8988T (cell line): ENCODE measurements at regions not wholly inside any gene's neighbourhood (a gene's known extent, or its start where the extent isn't known, plus 50 kb on each side); places are given as distances from the start of the nearest gene placed in this dataset.
"Not testable (repeated sequence)": the region's sequence is repeated elsewhere in the genome, so short reads cannot be mapped to it uniquely, and the experiment has no call there.

Source experiments
- DNase-seq: peaks from one replicate; pipeline ENCODE4 v3.0.0; 2011

- no peak for DNase-seq
Measured at GRCh38 chr10:84005403-84005802, 133.9 kb upstream of the GHITM start.

- no peak for DNase-seq
Measured at GRCh38 chr10:84007482-84007881, 131.8 kb upstream of the GHITM start.

GRCh38 chr10:84008878-84009277 lies 130.4 kb upstream of the GHITM start:
- peak; percentile 23 for DNase-seq

GRCh38 chr10:84012431-84012830 lies 126.9 kb upstream of the GHITM start:
- DNase-seq: no peak

GRCh38 chr10:84012831-84013458 lies 126.4 kb upstream of the GHITM start:
- DNase-seq: no peak

GRCh38 chr10:84015877-84016595 lies 123.3 kb upstream of the GHITM start:
- DNase-seq: no peak

- no peak for DNase-seq
Measured at GRCh38 chr10:84018826-84019225, 120.5 kb upstream of the GHITM start.

- not testable (repeated sequence) for DNase-seq
Measured at GRCh38 chr10:84019854-84020458, 119.4 kb upstream of the GHITM start.

- DNase-seq: no peak
Measured at GRCh38 chr10:84026821-84027257, 112.5 kb upstream of the GHITM start.

GRCh38 chr10:84029840-84030239 lies 109.5 kb upstream of the GHITM start:
- no peak for DNase-seq

- no peak for DNase-seq
Measured at GRCh38 chr10:84038035-84038434, 101.3 kb upstream of the GHITM start.

GRCh38 chr10:84039957-84040356 lies 99.4 kb upstream of the GHITM start:
- no peak for DNase-seq

GRCh38 chr10:84047258-84048010 lies 91.9 kb upstream of the GHITM start:
- no peak for DNase-seq

- no peak for DNase-seq
Measured at GRCh38 chr10:84049645-84050011, 89.7 kb upstream of the GHITM start.

GRCh38 chr10:84053626-84054025 lies 85.7 kb upstream of the GHITM start:
- DNase-seq: no peak

GRCh38 chr10:84054743-84055142 lies 84.6 kb upstream of the GHITM start:
- no peak for DNase-seq

GRCh38 chr10:84059526-84059925 lies 79.8 kb upstream of the GHITM start:
- no peak for DNase-seq

GRCh38 chr10:84063440-84063839 lies 75.9 kb upstream of the GHITM start:
- DNase-seq: no peak

GRCh38 chr10:84065804-84066601 lies 73.3 kb upstream of the GHITM start:
- DNase-seq: no peak

GRCh38 chr10:84074521-84074920 lies 64.8 kb upstream of the GHITM start:
- DNase-seq: no peak

GRCh38 chr10:84075226-84076046 lies 63.9 kb upstream of the GHITM start:
- no peak for DNase-seq

GRCh38 chr10:84076047-84076388 lies 63.3 kb upstream of the GHITM start:
- no peak for DNase-seq
